Stimulated activated CD4-positive, alpha-beta T cell treated with anti-CD3 and anti-CD28 coated beads, Interleukin-4, amount 100 ng/mL, for 48 hours (primary cell): ENCODE measurements at regions not wholly inside any gene's neighbourhood (a gene's known extent, or its start where the extent isn't known, plus 50 kb on each side); places are given as distances from the start of the nearest gene placed in this dataset.
"Not testable (repeated sequence)": the region's sequence is repeated elsewhere in the genome, so short reads cannot be mapped to it uniquely, and the experiment has no call there.

ENCODE experiments used
- DNase-seq, 2 donors: peaks; one replicate each; pipeline ENCODE4 v3.0.0-alpha.2; 2020; ENCODE audit warnings: low read depth in 2 of 2

GRCh38 chr3:27661797-27662196, 60.3 kb downstream of the EOMES start:
- DNase-seq: no peak

- DNase-seq: peak; percentile 19 to 28
Observed at GRCh38 chr3:27659279-27660021, 62.7 kb downstream of the EOMES start.

- DNase-seq: no peak
Observed at GRCh38 chr3:27658741-27659140, 63.4 kb downstream of the EOMES start.

GRCh38 chr3:27657871-27658270, 64.3 kb downstream of the EOMES start:
- no peak for DNase-seq

GRCh38 chr3:27657404-27657803, 64.7 kb downstream of the EOMES start:
- DNase-seq: no peak

GRCh38 chr3:27656790-27657189, 65.3 kb downstream of the EOMES start:
- DNase-seq: no peak

- no peak for DNase-seq
Observed at GRCh38 chr3:27655547-27655946, 66.6 kb downstream of the EOMES start.

- no peak for DNase-seq
Observed at GRCh38 chr3:27653803-27654558, 68.1 kb downstream of the EOMES start.

- DNase-seq: no peak
Observed at GRCh38 chr3:27649277-27649676, 72.8 kb downstream of the EOMES start.

GRCh38 chr3:27646896-27647295, 75.2 kb downstream of the EOMES start:
- no peak for DNase-seq

GRCh38 chr3:27644941-27645340, 77.2 kb downstream of the EOMES start:
- no peak for DNase-seq

- DNase-seq: no peak
Observed at GRCh38 chr3:27643355-27643754, 78.8 kb downstream of the EOMES start.

GRCh38 chr3:27642796-27643195, 79.3 kb downstream of the EOMES start:
- DNase-seq: no peak

- DNase-seq: no peak
Observed at GRCh38 chr3:27641888-27642601, 80.1 kb downstream of the EOMES start.

- no peak for DNase-seq
Observed at GRCh38 chr3:27641271-27641800, 80.8 kb downstream of the EOMES start.

- DNase-seq: no peak
Observed at GRCh38 chr3:27639271-27639670, 82.9 kb downstream of the EOMES start.

GRCh38 chr3:27638594-27638993, 83.5 kb downstream of the EOMES start:
- DNase-seq: no peak

GRCh38 chr3:27637346-27637995, 84.7 kb downstream of the EOMES start:
- DNase-seq: no peak

GRCh38 chr3:27635006-27635405, 87.1 kb downstream of the EOMES start:
- not testable (repeated sequence) for DNase-seq

GRCh38 chr3:27633224-27633545, 88.9 kb downstream of the EOMES start:
- no peak for DNase-seq

- DNase-seq: peak; percentile 12 to 16
Observed at GRCh38 chr3:27632431-27633223, 89.5 kb downstream of the EOMES start.
